ENCODE measurements at regions not wholly inside any gene's neighbourhood (a gene's known extent, or its start where the extent isn't known, plus 50 kb on each side); places are given as distances from the start of the nearest gene placed in this dataset.

DNA sequence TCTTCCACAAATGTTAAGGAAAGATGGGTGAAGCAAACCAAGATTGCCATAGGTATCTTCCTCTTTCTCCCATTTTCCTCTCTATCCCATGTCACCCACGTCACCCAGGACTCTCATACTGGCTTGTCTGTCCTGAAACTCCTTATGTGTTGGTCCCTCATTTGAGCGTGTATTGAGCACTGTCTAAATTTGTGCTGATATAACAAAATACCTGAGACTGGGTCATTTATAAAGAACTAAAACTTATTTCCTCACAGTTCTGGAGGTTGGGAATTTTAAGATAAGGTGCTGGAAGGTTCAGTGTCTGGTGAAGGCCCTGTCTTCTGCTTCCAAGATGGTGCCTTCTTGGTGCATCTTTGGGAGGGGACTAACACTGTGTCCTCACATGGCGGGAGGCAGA, 186.9 kb upstream of the SLC24A5 start:
- Histone ChIP-seq H3K4me3 (no peak overlapping the region), H3K27ac (no peak overlapping the region), H3K4me1 (no peaks in the 10 kb centered on the region), H3K9me3 (no peaks in the 10 kb centered on the region), H3K36me3 (no peaks in the 10 kb centered on the region), H3K27me3 (no peaks in the 10 kb centered on the region)
- TF ChIP-seq POLR2AphosphoS5 (IDR thresholded peaks at IDR 0.05), result no peak
- TF ChIP-seq, protein P1, sequence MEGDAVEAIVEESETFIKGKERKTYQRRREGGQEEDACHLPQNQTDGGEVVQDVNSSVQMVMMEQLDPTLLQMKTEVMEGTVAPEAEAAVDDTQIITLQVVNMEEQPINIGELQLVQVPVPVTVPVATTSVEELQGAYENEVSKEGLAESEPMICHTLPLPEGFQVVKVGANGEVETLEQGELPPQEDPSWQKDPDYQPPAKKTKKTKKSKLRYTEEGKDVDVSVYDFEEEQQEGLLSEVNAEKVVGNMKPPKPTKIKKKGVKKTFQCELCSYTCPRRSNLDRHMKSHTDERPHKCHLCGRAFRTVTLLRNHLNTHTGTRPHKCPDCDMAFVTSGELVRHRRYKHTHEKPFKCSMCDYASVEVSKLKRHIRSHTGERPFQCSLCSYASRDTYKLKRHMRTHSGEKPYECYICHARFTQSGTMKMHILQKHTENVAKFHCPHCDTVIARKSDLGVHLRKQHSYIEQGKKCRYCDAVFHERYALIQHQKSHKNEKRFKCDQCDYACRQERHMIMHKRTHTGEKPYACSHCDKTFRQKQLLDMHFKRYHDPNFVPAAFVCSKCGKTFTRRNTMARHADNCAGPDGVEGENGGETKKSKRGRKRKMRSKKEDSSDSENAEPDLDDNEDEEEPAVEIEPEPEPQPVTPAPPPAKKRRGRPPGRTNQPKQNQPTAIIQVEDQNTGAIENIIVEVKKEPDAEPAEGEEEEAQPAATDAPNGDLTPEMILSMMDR (IDR thresholded peaks at IDR 0.05), result no peak
- TF ChIP-seq EP300 (IDR thresholded peaks at IDR 0.05), result no peak
- no peak for TF ChIP-seq POLR2A (IDR thresholded peaks at IDR 0.05)
- ATAC-seq, result no peak
- 97 to 100% methylated on average over 2 to 3 of the region's 3 CpGs for WGBS, 2 donors (ENCODE audit: low coverage in 1 of 2)

DNA sequence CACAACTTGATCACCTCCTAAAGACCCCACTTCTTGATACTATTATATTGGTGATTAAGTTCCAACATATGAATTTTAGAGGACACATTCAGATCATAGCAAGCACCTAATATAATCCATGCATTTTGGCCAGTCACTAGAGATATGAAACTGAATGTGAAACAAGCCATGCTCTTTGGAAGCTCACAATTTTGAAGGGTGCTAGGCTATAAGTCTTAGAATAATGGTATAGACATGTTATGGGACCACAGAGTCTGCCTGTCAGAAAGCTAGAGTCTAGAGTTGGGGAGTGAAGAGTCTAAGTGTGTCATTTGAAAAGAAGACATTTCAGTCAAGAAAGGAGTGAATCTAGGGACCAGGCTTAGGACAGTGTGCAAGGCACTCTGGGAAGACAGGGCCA, 186.4 kb upstream of the SLC24A5 start:
- Histone ChIP-seq H3K9me3 (no peaks in the 10 kb centered on the region), H3K27me3 (no peaks in the 10 kb centered on the region), H3K4me3 (no peak overlapping the region), H3K27ac (no peak overlapping the region), H3K36me3 (no peaks in the 10 kb centered on the region), H3K4me1 (no peaks in the 10 kb centered on the region)
- TF ChIP-seq POLR2A (IDR thresholded peaks at IDR 0.05), result no peak
- TF ChIP-seq, protein P1 (IDR thresholded peaks at IDR 0.05), result no peak
- no peak for TF ChIP-seq POLR2AphosphoS5 (IDR thresholded peaks at IDR 0.05)
- TF ChIP-seq EP300 (IDR thresholded peaks at IDR 0.05), result no peak
- no peak for ATAC-seq

DNA sequence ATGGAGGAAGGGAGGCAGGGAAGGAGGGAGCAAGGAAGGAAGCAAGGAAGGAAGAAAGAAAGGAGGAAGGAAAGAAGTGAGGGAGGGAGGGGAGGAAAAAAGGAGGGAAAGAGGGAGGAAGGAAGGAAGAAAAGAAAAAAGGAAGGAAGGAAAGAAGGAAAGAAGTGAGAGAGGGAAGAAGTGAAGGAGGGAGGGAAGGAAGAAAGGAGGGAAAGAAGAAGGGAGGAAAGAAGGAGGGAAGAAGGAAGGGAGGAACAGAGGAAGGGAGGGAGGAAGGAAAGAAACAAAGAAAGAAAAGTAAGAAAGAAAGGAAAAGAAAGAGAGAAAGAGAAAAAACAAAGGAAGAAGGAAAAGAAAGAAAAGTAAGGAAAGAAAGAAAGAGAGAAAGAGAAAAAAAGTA, 183.0 kb upstream of the SLC24A5 start:
- Histone ChIP-seq H3K27me3 (no peaks in the 10 kb centered on the region), H3K9me3 (no peaks in the 10 kb centered on the region), H3K36me3 (no peaks in the 10 kb centered on the region), H3K27ac (no peak overlapping the region), H3K4me3 (no peak overlapping the region), H3K4me1 (no peaks in the 10 kb centered on the region)
- no peak for ATAC-seq
- TF ChIP-seq, protein P1 (IDR thresholded peaks at IDR 0.05), result no peak
- TF ChIP-seq POLR2A (IDR thresholded peaks at IDR 0.05) (no peak), POLR2AphosphoS5 (IDR thresholded peaks at IDR 0.05) (no peak), EP300 (IDR thresholded peaks at IDR 0.05) (no peak)

DNA sequence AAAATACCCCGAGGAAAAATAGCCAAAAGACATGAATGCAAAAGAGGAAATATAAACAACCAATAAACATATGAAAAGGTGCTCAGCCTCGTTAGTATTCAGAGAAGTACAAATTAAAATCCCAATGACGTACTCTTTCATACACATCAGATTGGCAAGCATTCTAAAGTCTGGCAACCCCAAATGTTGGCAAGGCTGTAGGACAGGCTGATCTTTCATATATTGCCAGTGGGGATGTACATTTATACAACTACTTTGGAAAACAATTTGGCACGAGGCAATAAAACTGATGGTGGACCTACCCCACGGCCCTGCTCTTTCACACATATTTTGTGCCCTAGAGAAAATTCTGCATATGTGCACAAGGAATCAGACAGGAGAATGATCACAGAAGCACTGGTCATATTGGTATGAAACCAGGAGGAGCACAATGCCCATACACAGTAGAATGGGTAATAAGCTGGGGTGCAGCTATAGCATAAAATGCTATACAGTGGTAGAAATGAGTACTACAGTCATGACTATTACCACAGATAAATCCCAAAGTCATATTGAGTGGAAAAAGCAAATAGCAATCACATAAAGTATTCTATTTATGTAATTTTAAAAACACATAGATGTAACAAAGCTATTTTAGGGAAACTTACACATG, 176.0 kb upstream of the SLC24A5 start:
- ATAC-seq, result no peak
- Histone ChIP-seq H3K27me3 (no peaks in the 10 kb centered on the region), H3K9me3 (no peaks in the 10 kb centered on the region), H3K36me3 (no peaks in the 10 kb centered on the region), H3K4me1 (peaks cover 0 to 4% (median 0%) of the 10 kb centered on the region in 3 donors), H3K27ac (no peak overlapping the region), H3K4me3 (no peak overlapping the region)
- TF ChIP-seq POLR2A (IDR thresholded peaks at IDR 0.05) (no peak), EP300 (IDR thresholded peaks at IDR 0.05) (no peak), POLR2AphosphoS5 (IDR thresholded peaks at IDR 0.05) (no peak)
- TF ChIP-seq, protein P1 (IDR thresholded peaks at IDR 0.05), result no peak
- WGBS, 2 donors (ENCODE audit: low coverage in 1 of 2), result 79 to 85% methylated on average over 5 of the region's 5 CpGs

DNA sequence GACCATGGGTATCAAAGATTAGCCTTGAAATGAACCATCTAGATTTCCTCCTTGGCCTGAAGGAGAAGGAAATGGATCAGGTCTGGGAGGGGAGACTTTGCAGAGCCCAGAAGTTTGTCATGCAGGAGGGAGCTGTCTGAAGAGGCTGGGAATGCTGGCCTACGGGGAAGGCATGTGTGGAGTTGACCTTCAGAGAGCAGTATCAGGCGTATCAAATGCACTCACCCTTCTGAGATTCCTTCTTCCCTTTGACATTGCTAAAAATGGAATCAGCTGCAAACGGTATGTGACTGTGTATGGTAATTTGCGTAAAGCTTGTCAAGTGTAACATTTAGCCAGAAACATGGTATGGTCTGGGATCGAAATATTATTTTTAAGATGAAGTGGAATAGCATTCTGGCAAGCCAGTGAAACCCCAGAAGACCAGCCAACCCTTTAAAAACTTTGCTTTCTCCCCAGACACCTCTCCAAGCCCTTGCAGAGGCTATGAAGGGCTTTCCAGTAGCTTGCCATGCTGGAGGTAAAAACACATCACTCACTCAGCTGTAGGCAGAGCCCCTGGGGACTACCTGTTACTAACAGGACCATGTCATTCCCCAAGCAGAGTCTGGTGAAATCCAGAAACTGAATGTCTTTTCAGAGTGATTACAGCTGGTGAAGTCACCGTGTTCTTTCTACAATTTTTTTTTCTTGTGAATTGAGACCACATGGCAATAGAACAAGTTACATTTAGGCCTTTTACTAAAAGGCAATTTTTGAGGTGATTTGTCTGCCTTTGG, 174.7 kb upstream of the SLC24A5 start:
- 29 to 59% methylated on average over 6 of the region's 6 CpGs for WGBS, 2 donors (ENCODE audit: low coverage in 1 of 2)
- TF ChIP-seq EP300 (IDR thresholded peaks at IDR 0.05) (no peak), POLR2AphosphoS5 (IDR thresholded peaks at IDR 0.05) (no peak), POLR2A (IDR thresholded peaks at IDR 0.05) (no peak)
- TF ChIP-seq, protein P1 (IDR thresholded peaks at IDR 0.05), result no peak
- Histone ChIP-seq H3K27ac (no peak overlapping the region), H3K4me3 (no peak overlapping the region), H3K4me1 (peaks cover 0 to 4% (median 0%) of the 10 kb centered on the region in 3 donors), H3K9me3 (no peaks in the 10 kb centered on the region), H3K27me3 (no peaks in the 10 kb centered on the region), H3K36me3 (no peaks in the 10 kb centered on the region)
- ATAC-seq, result no peak
